Right kidney (tissue), 1 donor: ENCODE measurements at regions not wholly inside any gene's neighbourhood (a gene's known extent, or its start where the extent isn't known, plus 50 kb on each side); places are given as distances from the start of the nearest gene placed in this dataset.

Experiments used
- DNase-seq: peaks from one replicate; pipeline ENCODE4 v3.0.0-alpha.2; 2016

DNA sequence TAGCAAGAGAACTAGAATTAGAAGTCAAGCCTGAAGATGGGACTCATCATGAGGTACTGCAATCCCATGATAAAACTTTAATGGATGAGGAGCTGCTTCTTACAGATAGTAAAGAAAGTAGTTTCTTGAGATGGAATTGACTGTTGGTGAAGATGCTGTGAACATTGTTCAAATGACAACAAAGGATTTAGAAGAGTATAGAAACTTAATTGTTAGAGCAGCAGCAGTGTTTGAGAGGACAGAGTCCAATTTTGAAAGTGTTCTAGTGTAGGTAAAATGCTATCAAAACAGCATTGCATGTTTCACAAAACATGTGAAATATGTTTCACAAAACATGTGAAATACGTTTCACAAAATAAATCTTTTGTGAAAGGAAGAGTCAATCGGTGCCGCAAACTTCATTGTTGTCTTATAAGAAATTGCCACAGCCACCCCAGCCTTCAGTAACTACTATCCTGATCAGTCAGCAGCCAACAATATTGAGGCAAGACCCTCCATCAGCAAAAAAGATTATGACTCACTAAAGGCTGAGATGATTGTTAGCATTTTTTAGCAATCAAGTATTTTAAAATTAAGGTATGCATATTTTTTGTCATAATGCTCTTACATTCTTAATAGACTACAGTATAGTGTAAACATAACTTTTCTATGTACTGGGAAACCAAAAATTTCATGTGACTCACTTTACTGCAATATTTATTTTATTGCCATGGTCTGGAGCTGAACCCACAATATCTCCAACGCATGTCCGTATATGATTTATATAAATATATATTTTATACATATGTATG is 173.4 kb upstream of the BMP4 start:
- no peak for DNase-seq

DNA sequence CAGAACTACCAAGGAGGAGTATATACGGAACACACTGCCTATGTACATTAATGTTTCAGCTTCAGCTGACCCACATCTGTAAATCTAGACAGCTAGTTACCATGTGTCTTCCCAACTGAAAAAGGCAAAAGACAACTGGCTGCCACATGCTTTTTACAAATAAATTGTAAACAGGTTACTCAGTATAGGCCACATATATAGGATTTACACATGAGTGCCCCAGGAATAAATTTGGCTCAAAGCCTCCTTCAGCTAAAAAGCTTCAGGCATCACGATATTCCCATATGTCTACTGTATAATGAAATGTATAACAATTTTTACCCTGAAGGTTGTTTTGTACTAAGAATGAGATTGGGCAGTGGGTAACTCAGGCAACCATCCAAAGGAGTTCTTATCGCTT is 175.9 kb upstream of the BMP4 start:
- DNase-seq: no peak

DNA sequence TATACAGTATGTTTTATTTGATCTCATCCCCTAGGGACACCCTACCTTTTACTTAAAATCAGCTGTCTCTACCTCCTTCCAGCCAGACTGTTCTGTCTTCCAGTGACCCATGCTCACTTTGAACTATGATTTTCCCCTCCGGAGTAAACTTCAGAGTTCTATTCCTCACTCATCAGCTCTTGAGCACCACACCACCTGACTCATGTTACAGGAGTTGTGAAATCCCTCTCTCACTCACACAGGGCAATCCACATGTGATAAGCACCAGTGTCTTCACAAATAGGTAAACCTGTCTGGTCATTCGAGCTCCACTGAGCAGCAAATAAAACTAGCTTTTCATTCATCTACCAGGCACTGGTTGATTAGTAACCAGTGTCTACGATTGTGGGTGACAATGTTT is 177.3 kb upstream of the BMP4 start:
- no peak for DNase-seq

DNA sequence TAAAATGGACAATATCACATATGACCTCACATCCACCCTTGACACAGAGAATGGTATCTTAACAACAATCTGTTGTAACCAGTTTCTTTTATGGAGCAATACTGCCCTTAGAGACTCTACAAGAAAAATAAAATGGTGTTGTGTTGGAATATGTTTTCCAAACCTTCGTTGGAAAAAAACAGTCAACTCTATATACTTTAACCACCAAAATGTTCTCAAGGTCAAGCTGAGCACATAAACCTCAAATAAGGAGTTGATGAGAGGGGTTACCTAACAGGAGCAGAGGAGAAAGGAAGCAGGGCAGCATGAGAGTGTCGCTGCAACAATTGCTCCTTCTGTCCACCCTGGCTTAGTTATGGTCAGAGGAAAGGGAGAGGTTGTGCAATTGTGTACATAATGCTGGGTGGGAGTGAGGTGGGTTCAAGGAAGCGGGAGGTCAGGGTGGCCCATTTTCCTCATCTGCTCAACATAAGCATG is 179.2 kb upstream of the BMP4 start:
- DNase-seq: no peak

DNA sequence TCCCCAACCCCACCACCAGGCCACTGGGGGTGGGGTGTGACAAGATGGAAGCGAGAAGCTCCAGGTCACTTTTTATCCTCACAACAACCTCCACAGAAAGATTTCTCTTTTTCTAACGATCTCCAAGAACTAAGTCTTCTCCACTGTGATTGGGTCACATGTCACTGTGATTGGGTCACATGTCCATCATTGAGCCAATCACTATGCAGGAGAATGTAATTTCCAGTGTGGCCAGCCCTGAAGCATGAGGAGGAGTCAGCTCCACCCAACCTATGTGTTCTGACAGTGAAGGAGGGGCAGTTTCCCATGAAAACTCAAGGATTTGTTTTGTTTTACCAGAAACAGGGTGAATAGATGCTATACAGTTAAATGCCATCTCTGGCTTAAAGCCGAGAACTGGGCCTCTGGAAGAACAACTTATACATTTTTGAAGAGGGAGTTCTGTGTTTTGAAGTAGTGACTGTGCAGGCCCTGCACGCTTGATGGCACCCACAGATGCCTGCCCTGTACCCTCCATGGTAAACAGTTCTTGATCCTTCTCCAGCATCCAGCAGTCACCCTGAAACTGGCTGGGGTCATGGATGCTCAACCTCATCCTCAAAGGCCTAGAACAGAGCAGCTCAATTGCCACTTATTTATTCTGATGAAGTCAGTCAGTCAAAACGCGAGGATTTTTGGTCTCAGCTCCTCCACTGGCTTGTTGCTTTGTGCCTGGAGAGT is 180.4 kb upstream of the BMP4 start:
- no peak for DNase-seq

DNA sequence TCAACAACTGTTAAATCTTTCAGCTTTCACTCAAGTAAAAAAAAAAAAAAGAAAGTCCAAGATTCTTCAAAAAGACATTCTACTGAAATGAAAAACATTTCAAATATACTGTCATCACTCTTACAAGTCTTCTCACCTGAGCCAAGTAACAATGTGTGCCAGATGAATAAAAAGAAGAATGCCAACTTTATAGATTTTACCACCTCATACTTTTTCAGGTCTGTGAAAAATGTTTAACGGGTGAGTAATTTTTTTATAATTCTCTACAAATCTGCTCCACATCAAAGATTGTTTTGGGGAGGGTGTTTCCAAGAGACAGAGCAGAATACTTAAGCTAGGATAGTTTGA is 181.0 kb upstream of the BMP4 start:
- no peak for DNase-seq

DNA sequence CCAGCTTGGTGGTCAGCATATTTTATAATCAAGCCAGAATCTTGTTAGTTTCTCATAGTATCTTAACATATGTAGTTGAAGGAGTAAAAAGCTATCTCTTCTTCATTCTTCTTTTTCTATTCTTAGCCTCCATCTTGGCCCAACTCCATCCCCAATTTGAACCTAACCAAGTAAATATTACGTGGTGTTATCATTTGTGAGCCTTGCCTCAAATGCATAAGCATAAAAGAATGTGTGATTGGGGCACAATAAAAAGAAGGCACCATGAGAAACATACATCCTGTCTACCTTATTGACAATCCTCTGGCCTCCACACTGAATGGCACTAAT is 181.4 kb upstream of the BMP4 start:
- DNase-seq: no peak

DNA sequence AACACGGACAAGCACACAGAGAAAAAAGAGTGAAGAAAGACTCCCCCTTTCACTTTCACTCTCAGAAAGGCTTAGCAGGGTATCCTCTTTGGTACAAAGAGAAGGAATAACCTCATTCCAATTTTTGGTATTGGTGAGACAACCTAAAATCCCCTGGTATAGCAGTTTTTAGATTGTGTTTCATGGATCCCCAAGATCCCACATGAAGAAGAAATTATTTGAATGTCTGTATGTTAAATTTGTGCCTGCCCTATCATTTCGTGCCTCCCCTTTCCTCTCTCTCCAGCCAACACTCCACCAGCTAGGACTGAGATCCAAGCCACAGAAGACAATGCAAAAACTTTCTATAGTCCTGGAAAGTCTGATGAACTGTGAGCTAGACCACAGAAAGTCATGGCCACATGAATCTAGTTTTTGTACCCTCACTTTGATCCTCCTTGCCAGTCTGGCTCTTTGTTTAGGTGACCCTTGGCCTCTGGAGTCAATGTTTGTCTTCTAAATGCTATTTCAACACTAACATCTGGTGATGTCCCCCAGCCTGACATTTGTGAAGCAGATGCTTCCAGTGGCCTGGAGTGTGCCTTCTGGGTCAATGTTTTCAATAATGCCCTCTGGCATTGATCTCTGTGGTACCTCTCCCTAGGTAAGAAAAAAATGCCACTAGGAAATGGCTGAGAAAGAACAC is 181.9 kb upstream of the BMP4 start:
- DNase-seq: no peak

DNA sequence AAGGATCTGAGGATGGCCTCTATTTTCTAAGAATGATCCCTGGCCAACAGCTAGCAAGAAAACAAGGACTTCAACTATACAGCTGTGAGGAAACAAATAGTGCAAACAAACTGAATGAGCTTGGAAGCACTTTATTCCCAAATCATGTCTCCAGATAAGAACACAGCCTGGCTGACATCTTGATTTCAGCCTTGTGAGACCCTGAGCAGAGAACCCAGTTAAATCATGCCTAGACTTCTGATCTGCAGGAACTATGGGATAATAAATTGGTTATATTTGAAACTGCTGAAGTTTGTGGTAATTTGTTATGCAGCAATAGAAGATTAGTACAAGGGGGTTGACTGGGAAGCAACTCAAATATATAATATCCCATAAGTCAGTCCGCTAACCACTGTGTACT is 183.9 kb upstream of the BMP4 start:
- no peak for DNase-seq

DNA sequence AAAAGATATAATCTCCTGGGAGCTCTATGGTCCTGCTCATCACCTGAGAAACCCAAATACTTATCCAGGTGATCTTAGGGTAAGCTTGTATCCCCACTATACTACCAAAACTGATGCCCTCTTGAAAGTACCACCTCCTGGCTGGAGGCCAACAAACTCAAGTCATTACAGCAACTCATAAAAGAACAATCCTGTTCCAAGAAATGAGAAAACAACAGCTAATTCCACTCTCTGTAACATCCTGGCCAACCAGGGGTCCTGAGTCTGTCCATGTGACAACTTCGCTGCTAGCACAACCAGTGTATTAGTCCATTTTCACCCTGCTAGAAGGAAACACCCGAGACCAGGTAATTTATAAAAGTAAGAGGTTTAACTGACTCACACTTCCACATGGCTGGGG is 190.0 kb upstream of the BMP4 start:
- DNase-seq: no peak

DNA sequence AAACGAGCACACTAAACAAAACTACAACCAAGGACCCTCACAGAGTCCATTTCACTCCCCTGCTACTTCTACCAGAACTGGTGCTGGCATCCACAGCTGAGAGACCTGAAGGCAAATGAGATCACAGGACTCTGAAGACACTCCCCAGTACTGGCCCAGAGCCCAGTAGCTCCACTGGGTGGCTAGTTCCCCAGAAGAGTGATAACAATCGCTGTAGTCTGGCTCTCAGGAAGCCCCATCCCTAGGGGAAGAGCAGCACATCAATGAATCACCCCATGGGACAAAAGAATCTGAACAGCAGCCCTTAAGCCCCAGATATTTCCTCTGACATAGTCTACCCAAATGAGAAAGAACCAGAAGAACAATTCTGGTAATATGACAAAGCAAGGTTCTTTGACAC is 190.7 kb upstream of the BMP4 start:
- DNase-seq: no peak

DNA sequence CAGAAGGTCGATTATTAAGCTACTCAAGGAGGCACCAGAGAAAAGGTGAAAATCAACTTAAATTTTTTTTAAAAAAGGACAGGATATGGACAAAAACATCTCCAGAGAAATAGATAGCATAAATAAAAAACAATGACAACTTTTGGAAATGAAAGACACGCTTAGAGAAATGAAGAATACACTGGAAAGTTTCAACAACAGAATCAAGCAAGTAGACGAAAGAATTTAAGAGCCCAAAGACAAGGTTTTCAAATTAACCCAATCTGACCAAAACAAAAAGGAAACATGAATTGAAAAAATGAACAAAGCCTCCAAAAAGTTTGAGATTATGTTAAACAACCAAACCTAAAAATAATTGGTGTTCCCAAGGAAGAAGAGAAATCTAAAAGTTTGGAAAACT is 191.1 kb upstream of the BMP4 start:
- no peak for DNase-seq

DNA sequence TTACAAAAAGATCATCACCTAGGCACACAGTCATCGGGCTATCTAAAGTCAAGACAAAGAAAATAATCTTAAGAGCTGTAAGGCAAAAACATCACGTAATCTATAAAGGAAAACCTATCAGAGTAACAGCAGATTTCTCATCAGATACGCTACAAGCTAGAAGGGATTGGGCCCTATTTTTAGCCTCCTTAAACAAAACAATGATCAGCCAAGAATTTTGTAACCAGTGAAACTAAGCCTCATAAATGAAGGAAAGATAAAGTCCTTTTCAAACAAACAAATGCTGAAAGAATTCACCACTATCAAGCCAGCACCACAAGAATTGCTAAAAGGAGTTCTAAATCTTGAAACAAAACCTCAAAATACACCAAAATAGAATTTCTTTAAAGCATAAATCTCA is 191.6 kb upstream of the BMP4 start:
- DNase-seq: no peak

DNA sequence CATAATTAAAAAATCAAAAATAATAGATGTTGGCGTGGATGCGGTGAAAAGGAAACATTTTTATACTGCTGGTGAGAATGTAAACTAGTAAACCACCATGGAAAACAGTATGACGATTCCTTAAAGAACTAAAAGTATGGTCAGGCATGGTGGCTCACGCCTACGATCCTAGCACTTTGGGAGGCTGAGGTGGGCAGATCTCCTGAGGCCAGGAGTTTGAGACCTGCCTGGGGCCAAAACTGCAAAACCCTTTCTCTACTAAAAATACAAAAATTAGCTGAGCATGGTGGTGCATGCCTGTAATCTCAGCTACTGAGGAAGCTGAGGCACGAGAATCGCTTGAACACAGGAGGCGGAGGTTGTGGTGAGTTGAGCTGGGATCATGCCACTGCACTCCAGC is 195.7 kb upstream of the BMP4 start:
- DNase-seq: no peak

DNA sequence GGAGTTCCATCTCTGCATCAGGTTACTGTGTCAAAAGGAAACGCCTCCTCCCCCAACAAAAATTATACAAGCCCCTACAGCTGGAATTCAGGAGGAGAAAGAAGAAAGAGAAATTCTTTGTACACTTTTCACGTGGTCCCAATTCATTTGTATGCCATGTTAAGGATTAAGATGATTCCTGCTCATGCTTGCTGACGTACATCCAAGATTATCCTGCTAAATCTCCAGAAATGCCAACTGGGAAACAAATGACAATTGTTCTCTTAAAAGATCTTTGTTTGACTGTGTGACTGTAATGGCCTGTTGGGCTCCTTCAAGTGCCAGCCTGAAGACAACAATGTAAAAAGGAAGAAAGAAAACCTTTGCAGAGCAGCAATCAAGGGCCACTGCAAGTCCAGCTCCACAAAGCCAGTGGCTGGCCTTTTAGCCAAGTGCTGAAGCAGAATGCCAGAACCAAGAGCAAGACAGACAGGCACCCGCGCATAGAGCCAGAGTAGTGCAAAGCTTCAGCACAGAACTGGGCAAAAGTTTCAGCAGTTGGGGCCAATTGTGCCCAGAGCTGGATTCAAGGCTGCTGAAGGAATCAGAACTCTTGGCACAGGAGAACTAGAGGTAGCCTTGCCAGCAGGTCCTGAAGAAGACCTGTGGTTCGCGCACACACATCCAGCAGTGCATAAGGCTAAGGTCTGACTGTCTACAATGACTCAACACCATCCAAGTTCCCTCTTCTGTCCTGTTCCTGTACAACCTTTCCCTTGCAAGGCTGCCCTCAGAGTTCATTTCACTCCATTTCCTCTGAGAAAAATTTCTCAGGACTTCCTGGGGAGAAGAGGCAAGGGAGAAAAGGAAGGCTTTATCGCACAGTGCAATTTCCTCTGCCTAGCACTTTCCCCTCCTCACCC is 209.7 kb upstream of the BMP4 start:
- no peak for DNase-seq

DNA sequence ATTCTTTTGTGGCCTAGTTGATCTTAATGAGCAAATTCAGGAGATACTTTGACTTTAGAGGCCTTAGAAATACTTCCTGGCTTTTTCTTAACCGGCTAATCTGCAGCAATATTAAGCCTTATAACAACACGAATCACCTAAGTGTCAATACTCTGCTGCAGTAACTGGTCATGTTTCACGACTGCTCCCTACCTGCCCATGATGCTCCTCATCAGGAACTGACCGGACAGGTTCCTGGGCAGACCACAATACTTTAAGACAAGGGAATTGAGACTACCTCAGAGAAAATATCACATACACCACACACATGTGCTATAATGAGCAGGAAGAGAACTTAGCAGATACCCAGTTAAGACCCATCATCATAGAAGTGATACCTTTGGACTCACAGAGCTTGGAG is 211.9 kb upstream of the BMP4 start:
- DNase-seq: no peak

DNA sequence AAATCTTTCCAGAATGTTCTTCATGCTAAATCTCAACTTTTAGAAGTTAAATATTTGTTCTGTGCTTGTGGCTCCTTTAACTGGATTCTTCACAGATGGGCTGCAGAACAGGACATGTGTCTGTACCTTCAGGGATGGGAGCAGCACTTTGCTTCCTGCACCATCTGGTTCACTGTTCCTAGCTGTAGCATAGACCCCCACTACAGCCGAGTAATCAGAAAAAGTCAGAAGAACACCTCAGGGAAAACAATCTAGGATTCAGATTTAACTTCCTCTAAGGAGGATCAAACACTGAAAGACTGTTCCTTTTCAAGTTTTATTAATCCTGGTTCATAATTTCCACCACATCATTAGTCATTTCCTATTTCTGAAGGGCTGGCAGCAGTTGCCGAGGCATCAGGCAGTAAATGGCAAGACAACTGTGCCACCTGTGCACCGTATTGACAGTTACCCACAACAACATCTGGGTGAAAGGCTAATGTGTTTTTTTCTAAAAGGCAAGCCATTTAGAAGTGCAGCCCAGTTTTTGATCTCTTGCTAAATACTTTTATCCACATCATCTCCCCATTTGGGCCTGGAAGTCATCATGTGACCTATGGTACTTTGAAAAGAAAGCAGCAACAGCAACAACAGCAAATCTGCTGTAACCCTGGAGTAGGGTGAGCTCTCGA is 212.8 kb upstream of the BMP4 start:
- DNase-seq: no peak

DNA sequence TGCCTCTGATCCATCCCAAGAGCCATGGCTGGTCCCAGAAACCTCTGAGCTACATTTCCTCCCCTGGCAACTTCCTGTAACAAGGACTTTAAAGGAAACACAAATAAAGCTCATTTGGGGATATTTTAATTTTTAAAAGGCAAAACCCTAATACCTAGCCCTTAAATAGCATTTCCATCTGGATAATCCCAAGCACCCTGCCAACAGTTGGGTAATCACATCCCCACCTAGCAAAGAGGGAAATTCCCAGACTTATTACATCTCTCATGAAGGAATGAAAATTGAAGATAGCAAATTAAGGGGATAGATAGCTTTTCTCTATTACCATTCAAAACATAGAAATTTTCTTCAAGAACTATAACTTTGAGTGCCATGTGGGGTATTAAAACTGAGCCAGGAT is 213.7 kb upstream of the BMP4 start:
- DNase-seq: no peak

DNA sequence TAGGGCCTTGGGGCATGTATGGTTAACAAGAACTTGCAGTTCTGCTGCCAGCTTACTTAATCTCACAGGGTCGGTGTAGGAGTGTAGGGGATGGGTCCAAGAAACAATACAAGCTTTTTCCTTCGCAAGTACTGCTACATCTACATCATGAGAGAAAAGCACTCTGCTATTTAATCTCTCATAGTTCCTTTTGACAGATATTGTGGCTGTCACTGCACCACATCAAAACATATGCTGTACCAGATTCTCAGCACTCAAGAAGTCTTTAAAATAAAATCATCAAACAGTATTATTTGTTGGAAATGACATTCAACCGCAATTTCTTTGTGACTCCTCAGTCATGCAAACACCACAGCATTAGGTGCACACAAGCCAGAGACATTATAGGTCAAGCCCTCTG is 215.5 kb upstream of the BMP4 start:
- no peak for DNase-seq

DNA sequence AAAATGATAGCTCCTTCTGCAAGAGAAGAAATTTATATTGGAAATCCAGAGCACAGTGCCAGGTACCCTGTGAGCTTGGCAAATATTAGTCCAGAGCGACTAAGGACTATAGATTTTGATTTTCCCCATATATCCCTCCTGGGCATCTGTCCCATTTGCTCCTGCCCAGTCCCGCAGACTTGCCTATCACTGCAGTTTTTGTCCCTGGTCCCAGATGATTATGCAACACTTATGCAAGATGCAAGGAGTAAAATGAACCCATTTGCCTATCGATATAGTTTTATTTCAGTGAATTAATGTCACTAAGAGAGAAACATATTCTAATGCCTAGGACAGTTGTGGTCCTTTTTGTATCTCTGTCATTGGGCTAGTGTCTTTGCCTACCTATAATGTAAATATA is 215.9 kb upstream of the BMP4 start:
- no peak for DNase-seq

DNA sequence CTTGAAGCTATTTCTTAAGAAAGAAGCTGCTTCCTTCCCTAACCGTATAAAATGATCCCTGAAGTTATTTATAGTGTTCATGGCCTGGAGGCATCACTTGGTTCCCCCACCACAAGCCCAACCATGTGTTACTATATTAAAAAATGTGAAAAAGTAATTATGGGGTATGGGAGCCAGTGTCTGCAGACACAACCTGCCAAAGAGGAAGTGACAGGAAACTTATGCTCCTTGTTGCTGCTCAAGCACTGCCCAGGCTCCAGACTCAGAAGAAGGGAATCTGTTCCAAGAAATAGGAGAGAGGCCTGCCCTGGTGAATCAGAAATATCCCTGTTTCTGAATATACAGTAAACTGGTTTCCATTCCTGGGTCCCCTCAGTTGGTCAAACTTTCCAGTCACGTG is 217.2 kb upstream of the BMP4 start:
- peak; percentile 25 for DNase-seq

DNA sequence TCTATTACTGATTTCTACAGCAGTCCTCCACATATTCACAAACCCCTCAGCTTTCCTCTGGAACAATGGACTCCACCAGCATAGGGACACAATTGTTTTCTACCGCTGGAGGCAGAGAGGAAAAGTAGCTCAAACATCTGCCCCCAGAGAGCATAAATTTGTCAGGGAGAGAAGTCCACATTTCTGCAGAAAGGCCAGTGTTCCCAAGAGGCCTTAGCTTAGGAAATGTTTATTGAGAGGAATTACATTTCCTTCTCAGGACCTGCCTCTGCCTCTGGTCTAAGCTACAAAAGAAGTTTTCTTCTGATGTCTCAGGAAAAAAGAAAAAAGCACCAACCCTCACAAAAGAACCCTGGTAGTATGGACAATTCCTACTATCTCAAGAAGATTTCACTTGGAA is 217.8 kb upstream of the BMP4 start:
- DNase-seq: peak; percentile 26
